ENCODE measurements at regions not wholly inside any gene's neighbourhood (a gene's known extent, or its start where the extent isn't known, plus 50 kb on each side); places are given as distances from the start of the nearest gene placed in this dataset.

DNA sequence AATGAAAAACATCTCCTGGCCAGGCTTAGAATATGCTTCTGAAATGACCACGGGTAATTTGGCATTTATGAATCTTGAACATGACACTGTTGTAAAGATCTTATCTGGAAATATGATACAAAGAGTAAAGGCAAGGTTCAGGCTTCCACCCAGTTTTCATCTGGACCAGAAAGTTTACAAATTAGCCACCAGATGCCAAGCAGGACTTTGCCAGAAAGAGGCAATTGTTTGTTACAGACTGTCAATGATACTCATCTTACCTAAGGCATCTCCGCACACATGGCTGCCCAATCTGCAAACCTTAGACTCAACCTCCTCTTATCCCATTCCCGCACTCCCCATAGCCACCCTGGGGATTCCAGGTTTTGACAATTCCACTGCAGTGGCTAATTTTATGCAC, 795.3 kb downstream of the TYW1 start:
- H3K79me2 ChIP-seq (ENCODE audit: insufficient read depth, low read length), result no peaks in the 10 kb centered on the region
- H3K9me3 ChIP-seq (ENCODE audit: low read depth, low read length), result no peaks in the 10 kb centered on the region

DNA sequence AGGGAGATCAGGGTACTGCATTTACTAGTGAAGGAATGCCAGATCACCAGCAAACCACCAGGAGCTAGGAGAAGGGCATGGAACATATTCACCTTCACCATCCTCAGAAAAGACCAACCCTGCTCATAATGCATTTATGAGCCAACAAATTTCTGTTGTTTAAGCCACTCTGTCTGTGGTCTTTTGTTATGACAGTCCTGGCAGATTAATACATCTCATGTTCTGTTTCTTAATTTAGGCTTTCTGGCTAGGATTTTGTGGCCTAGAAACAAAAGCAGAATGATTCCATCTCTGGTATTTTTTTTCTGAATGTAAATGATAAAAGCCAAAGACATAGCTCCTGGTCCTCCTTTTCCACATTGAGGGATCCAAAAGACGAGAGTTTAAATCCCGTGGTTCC, 797.9 kb downstream of the TYW1 start:
- Histone ChIP-seq H3K36me3 (ENCODE audit: insufficient read depth, low read length) (no peaks in the 10 kb centered on the region), H3K27me3 (ENCODE audit: insufficient read depth, low read length) (no peaks in the 10 kb centered on the region), H3K79me2 (ENCODE audit: insufficient read depth, low read length) (no peaks in the 10 kb centered on the region), H3K27ac (ENCODE audit: low read depth, low read length) (no peak overlapping the region), H3K9me3 (ENCODE audit: low read depth, low read length) (no peaks in the 10 kb centered on the region), H3K4me2 (ENCODE audit: insufficient read depth, low read length) (no peak overlapping the region), H3K4me3 (ENCODE audit: insufficient read depth, low read length) (no peak overlapping the region), H3K4me1 (ENCODE audit: insufficient read depth, low read length) (no peaks in the 10 kb centered on the region), H4K20me1 (ENCODE audit: insufficient read depth, low read length) (no peaks in the 10 kb centered on the region), H2AFZ (ENCODE audit: low read length) (no peak overlapping the region)
- DNase-seq (ENCODE audit: insufficient read length, low spot score, missing footprints), result no peak
- TF ChIP-seq, protein P1, sequence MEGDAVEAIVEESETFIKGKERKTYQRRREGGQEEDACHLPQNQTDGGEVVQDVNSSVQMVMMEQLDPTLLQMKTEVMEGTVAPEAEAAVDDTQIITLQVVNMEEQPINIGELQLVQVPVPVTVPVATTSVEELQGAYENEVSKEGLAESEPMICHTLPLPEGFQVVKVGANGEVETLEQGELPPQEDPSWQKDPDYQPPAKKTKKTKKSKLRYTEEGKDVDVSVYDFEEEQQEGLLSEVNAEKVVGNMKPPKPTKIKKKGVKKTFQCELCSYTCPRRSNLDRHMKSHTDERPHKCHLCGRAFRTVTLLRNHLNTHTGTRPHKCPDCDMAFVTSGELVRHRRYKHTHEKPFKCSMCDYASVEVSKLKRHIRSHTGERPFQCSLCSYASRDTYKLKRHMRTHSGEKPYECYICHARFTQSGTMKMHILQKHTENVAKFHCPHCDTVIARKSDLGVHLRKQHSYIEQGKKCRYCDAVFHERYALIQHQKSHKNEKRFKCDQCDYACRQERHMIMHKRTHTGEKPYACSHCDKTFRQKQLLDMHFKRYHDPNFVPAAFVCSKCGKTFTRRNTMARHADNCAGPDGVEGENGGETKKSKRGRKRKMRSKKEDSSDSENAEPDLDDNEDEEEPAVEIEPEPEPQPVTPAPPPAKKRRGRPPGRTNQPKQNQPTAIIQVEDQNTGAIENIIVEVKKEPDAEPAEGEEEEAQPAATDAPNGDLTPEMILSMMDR (IDR thresholded peaks at IDR 0.05; ENCODE audit: extremely low read depth, low read depth, low read length), result no peak

More for the DNA sequence above, 795.3 kb downstream of the TYW1 start:
- TF ChIP-seq, protein P1 (IDR thresholded peaks at IDR 0.05; ENCODE audit: extremely low read depth, low read depth, low read length), result no peak
- DNase-seq (ENCODE audit: insufficient read length, low spot score, missing footprints), result no peak
- H3K36me3 ChIP-seq (ENCODE audit: insufficient read depth, low read length), result no peaks in the 10 kb centered on the region
- no peaks in the 10 kb centered on the region for H3K27me3 ChIP-seq (ENCODE audit: insufficient read depth, low read length)
- H3K4me2 ChIP-seq (ENCODE audit: insufficient read depth, low read length), result no peak overlapping the region
- no peaks in the 10 kb centered on the region for H4K20me1 ChIP-seq (ENCODE audit: insufficient read depth, low read length)
- no peaks in the 10 kb centered on the region for H3K4me1 ChIP-seq (ENCODE audit: insufficient read depth, low read length)
- H2AFZ ChIP-seq (ENCODE audit: low read length), result no peak overlapping the region
- no peak overlapping the region for H3K27ac ChIP-seq (ENCODE audit: low read depth, low read length)
- H3K4me3 ChIP-seq (ENCODE audit: insufficient read depth, low read length), result no peak overlapping the region

DNA sequence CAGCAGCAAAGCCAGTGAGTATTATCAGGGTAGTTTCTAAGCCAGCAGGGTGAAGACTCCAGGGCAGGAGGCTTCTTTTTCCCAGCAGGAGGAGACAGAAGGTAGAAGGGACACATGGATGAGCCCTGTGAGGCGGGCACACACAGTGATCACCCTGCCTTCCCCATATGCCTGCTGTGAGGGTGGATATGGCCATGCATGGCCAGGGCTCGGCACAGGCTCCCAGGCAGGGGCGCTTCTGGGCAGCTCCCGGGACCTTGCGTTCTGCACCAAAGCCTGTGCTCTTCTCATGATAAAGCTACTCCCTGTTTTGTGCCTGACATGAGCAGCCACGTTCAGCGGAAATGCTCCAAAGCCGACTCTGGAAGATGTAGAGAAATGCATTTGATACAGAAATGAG, 807.2 kb downstream of the TYW1 start:
- H3K36me3 ChIP-seq (ENCODE audit: insufficient read depth, low read length), result no peaks in the 10 kb centered on the region
- H3K4me1 ChIP-seq (ENCODE audit: insufficient read depth, low read length), result no peaks in the 10 kb centered on the region
- H4K20me1 ChIP-seq (ENCODE audit: insufficient read depth, low read length), result no peaks in the 10 kb centered on the region
- DNase-seq (ENCODE audit: insufficient read length, low spot score, missing footprints), result no peak
- no peak overlapping the region for H2AFZ ChIP-seq (ENCODE audit: low read length)
- H3K79me2 ChIP-seq (ENCODE audit: insufficient read depth, low read length), result no peaks in the 10 kb centered on the region
- no peak overlapping the region for H3K27ac ChIP-seq (ENCODE audit: low read depth, low read length)
- H3K9me3 ChIP-seq (ENCODE audit: low read depth, low read length), result no peaks in the 10 kb centered on the region
- TF ChIP-seq, protein P1 (IDR thresholded peaks at IDR 0.05; ENCODE audit: extremely low read depth, low read depth, low read length), result no peak
- H3K4me3 ChIP-seq (ENCODE audit: insufficient read depth, low read length), result no peak overlapping the region
- H3K27me3 ChIP-seq (ENCODE audit: insufficient read depth, low read length), result no peaks in the 10 kb centered on the region
- no peak overlapping the region for H3K4me2 ChIP-seq (ENCODE audit: insufficient read depth, low read length)

DNA sequence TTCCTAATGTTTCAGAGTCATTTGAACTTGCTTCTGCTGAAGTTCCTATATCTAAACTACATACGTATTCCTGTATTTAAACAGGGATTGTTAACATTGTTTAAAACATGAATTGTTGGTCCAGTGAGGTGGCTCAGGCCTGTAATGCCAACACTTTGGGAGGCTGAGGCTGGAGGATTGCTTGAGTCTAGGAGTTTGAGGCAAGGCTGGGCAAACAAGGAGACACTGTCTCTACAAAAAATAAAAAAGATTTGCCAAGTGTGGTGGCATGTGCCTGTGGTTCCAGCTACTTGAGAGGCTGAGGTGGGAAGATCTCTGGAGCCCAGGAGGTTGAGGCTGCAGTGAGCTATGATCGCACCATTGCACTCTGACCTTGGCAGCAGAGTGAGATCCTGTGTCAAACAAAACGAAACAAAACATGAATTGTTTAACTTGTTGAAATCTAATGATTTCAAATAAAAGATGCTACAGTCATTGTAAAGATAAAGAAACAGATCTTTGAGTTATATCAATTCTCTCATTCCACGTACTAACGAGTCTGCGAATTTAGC, 809.4 kb downstream of the TYW1 start:
- no peak overlapping the region for H3K4me2 ChIP-seq (ENCODE audit: insufficient read depth, low read length)
- H3K27me3 ChIP-seq (ENCODE audit: insufficient read depth, low read length), result no peaks in the 10 kb centered on the region
- H3K9me3 ChIP-seq (ENCODE audit: low read depth, low read length), result no peaks in the 10 kb centered on the region
- no peak for DNase-seq (ENCODE audit: insufficient read length, low spot score, missing footprints)
- no peak overlapping the region for H3K27ac ChIP-seq (ENCODE audit: low read depth, low read length)
- TF ChIP-seq, protein P1 (IDR thresholded peaks at IDR 0.05; ENCODE audit: extremely low read depth, low read depth, low read length), result no peak
- H3K79me2 ChIP-seq (ENCODE audit: insufficient read depth, low read length), result no peaks in the 10 kb centered on the region
- no peak overlapping the region for H3K4me3 ChIP-seq (ENCODE audit: insufficient read depth, low read length)
- H2AFZ ChIP-seq (ENCODE audit: low read length), result no peak overlapping the region
- H4K20me1 ChIP-seq (ENCODE audit: insufficient read depth, low read length), result no peaks in the 10 kb centered on the region
- H3K4me1 ChIP-seq (ENCODE audit: insufficient read depth, low read length), result no peaks in the 10 kb centered on the region
- H3K36me3 ChIP-seq (ENCODE audit: insufficient read depth, low read length), result no peaks in the 10 kb centered on the region

All from osteoblast (primary cell).